Effector memory CD4-positive, alpha-beta T cell (primary cell): ENCODE measurements at regions not wholly inside any gene's neighbourhood (a gene's known extent, or its start where the extent isn't known, plus 50 kb on each side); places are given as distances from the start of the nearest gene placed in this dataset.
A peak's percentile ranks its signal among the peaks of the same experiment; 100 is the strongest.
"Not testable (repeated sequence)": the region's sequence is repeated elsewhere in the genome, so short reads cannot be mapped to it uniquely, and the experiment has no call there.

Experiments used
- DNase-seq, 3 donors: peaks; one replicate each; pipeline ENCODE4 v3.0.0-alpha.2; 2020
- H3K27ac ChIP-seq: 2 replicates; pipeline ENCODE4 v1.7.0; 2013; ENCODE audit warnings: mild to moderate bottlenecking, low read length, moderate library complexity; ENCODE audit not compliant: insufficient read depth, poor library complexity, severe bottlenecking
- H3K27me3 ChIP-seq: replicated peaks from 2 replicates; pipeline ENCODE4 v1.7.0; 2013; ENCODE audit warnings: mild to moderate bottlenecking, low read length; ENCODE audit not compliant: insufficient read depth, control insufficient read depth, poor library complexity, severe bottlenecking
- H3K36me3 ChIP-seq: 2 replicates; pipeline ENCODE4 v1.7.0; 2013; ENCODE audit warnings: mild to moderate bottlenecking, low read length, moderate library complexity; ENCODE audit not compliant: control insufficient read depth, insufficient read depth
- H3K4me1 ChIP-seq: 2 replicates; pipeline ENCODE4 v1.7.0; 2013; ENCODE audit warnings: low read length, mild to moderate bottlenecking; ENCODE audit not compliant: control insufficient read depth, insufficient read depth, poor library complexity, severe bottlenecking
- H3K4me3 ChIP-seq: 2 replicates; pipeline ENCODE4 v1.7.0; 2013; ENCODE audit warnings: low read length, low read depth, mild to moderate bottlenecking; ENCODE audit not compliant: insufficient read depth, poor library complexity, severe bottlenecking
- H3K9me3 ChIP-seq: 2 replicates; pipeline ENCODE4 v1.7.0; 2013; ENCODE audit warnings: mild to moderate bottlenecking, low read length, moderate library complexity; ENCODE audit not compliant: control insufficient read depth

- Histone ChIP-seq H3K36me3 (no peaks in the 10 kb centered on the region), H3K4me3 (peak overlapping the region; percentile 11), H3K4me1 (peaks cover 65% of the 10 kb centered on the region), H3K9me3 (no peaks in the 10 kb centered on the region), H3K27ac (peak overlapping the region; percentile 98), H3K27me3 (no peaks in the 10 kb centered on the region)
- no peak for DNase-seq
These were observed 349.4 kb downstream of the GATA3 start for GRCh38 chr10:8403711-8404371.

GRCh38 chr10:8404721-8405120, 350.2 kb downstream of the GATA3 start:
- peak; percentile 50 to 61 (median 56) for DNase-seq
- peak overlapping the region; percentile 11 for H3K4me3 ChIP-seq
- H3K27ac ChIP-seq = peak overlapping the region; percentile 98
- no peaks in the 10 kb centered on the region for H3K36me3 ChIP-seq
- no peaks in the 10 kb centered on the region for H3K27me3 ChIP-seq
- peaks cover 65% of the 10 kb centered on the region for H3K4me1 ChIP-seq
- no peaks in the 10 kb centered on the region for H3K9me3 ChIP-seq

GRCh38 chr10:8405596-8405995, 351.1 kb downstream of the GATA3 start:
- H3K9me3 ChIP-seq = no peaks in the 10 kb centered on the region
- peak overlapping the region; percentile 98 for H3K27ac ChIP-seq
- no peaks in the 10 kb centered on the region for H3K36me3 ChIP-seq
- H3K4me3 ChIP-seq = no peak overlapping the region
- H3K4me1 ChIP-seq = peaks cover 65% of the 10 kb centered on the region
- H3K27me3 ChIP-seq = no peaks in the 10 kb centered on the region
- DNase-seq = no peak

- H3K4me1 ChIP-seq = peaks cover 46% of the 10 kb centered on the region
- no peak overlapping the region for H3K4me3 ChIP-seq
- no peak overlapping the region for H3K27ac ChIP-seq
- H3K36me3 ChIP-seq = no peaks in the 10 kb centered on the region
- H3K27me3 ChIP-seq = no peaks in the 10 kb centered on the region
- no peaks in the 10 kb centered on the region for H3K9me3 ChIP-seq
- DNase-seq = no peak
These were observed 353.1 kb downstream of the GATA3 start for GRCh38 chr10:8407501-8408021.

GRCh38 chr10:8410506-8410905, 356.0 kb downstream of the GATA3 start:
- H3K4me3 ChIP-seq = no peak overlapping the region
- DNase-seq = no peak
- peaks cover 20% of the 10 kb centered on the region for H3K4me1 ChIP-seq
- no peaks in the 10 kb centered on the region for H3K9me3 ChIP-seq
- no peaks in the 10 kb centered on the region for H3K36me3 ChIP-seq
- H3K27me3 ChIP-seq = no peaks in the 10 kb centered on the region
- H3K27ac ChIP-seq = no peak overlapping the region

GRCh38 chr10:8412541-8412940, 358.1 kb downstream of the GATA3 start:
- H3K4me1 ChIP-seq = peaks cover 19% of the 10 kb centered on the region
- no peaks in the 10 kb centered on the region for H3K27me3 ChIP-seq
- no peaks in the 10 kb centered on the region for H3K36me3 ChIP-seq
- no peak for DNase-seq
- no peaks in the 10 kb centered on the region for H3K9me3 ChIP-seq
- H3K4me3 ChIP-seq = no peak overlapping the region
- H3K27ac ChIP-seq = no peak overlapping the region

- DNase-seq = not testable (repeated sequence)
These were observed 360.5 kb downstream of the GATA3 start for GRCh38 chr10:8415029-8415428.

GRCh38 chr10:8416192-8416701, 361.8 kb downstream of the GATA3 start:
- no peaks in the 10 kb centered on the region for H3K9me3 ChIP-seq
- H3K4me3 ChIP-seq = no peak overlapping the region
- no peaks in the 10 kb centered on the region for H3K36me3 ChIP-seq
- H3K4me1 ChIP-seq = peaks cover 17% of the 10 kb centered on the region
- peak; percentile 40 to 59 (median 44) for DNase-seq
- H3K27ac ChIP-seq = peak overlapping the region; percentile 84
- H3K27me3 ChIP-seq = no peaks in the 10 kb centered on the region

More at GRCh38 chr10:8415029-8415428, 360.5 kb downstream of the GATA3 start:
- H3K36me3 ChIP-seq, H3K27me3 ChIP-seq, H3K9me3 ChIP-seq, H3K4me3 ChIP-seq, H3K27ac ChIP-seq: not testable (repeated sequence)
- peaks cover 17% of the 10 kb centered on the region for H3K4me1 ChIP-seq

- Histone ChIP-seq H3K9me3 (no peaks in the 10 kb centered on the region), H3K4me3 (no peak overlapping the region), H3K27me3 (no peaks in the 10 kb centered on the region), H3K27ac (peak overlapping the region; percentile 84), H3K4me1 (peaks cover 17% of the 10 kb centered on the region), H3K36me3 (no peaks in the 10 kb centered on the region)
- peak in 2 of 3 donors; percentile 23 to 39 for DNase-seq
These were observed 362.3 kb downstream of the GATA3 start for GRCh38 chr10:8416760-8417159.

- H3K4me1 ChIP-seq = peaks cover 17% of the 10 kb centered on the region
- H3K27ac ChIP-seq = peak overlapping the region; percentile 84
- no peak overlapping the region for H3K4me3 ChIP-seq
- no peaks in the 10 kb centered on the region for H3K36me3 ChIP-seq
- no peak for DNase-seq
- H3K27me3 ChIP-seq = no peaks in the 10 kb centered on the region
- H3K9me3 ChIP-seq = no peaks in the 10 kb centered on the region
These were observed 363.1 kb downstream of the GATA3 start for GRCh38 chr10:8417631-8418030.
